ENCODE measurements at regions not wholly inside any gene's neighbourhood (a gene's known extent, or its start where the extent isn't known, plus 50 kb on each side); places are given as distances from the start of the nearest gene placed in this dataset.

DNA sequence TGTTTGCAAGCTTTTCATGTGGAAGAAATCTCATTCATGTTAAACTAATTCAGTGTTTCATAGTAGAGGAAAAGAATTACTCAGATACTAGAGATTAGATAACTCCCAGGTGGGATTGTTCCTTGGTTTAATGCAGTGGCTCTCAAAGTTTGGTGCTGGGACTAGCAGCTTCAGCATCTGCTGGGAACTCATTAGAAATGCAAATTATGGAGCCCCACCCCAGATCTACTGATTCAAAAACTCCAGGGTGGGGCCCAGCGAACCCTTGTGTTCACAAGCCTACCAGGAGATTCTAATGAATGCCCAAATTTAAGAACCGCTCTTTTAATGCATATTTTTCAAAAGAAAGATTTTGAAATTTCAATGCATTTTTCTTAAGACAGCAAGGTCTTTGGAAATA, 253.4 kb upstream of the CNTNAP4 start:
- TF ChIP-seq, protein P1, sequence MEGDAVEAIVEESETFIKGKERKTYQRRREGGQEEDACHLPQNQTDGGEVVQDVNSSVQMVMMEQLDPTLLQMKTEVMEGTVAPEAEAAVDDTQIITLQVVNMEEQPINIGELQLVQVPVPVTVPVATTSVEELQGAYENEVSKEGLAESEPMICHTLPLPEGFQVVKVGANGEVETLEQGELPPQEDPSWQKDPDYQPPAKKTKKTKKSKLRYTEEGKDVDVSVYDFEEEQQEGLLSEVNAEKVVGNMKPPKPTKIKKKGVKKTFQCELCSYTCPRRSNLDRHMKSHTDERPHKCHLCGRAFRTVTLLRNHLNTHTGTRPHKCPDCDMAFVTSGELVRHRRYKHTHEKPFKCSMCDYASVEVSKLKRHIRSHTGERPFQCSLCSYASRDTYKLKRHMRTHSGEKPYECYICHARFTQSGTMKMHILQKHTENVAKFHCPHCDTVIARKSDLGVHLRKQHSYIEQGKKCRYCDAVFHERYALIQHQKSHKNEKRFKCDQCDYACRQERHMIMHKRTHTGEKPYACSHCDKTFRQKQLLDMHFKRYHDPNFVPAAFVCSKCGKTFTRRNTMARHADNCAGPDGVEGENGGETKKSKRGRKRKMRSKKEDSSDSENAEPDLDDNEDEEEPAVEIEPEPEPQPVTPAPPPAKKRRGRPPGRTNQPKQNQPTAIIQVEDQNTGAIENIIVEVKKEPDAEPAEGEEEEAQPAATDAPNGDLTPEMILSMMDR (IDR thresholded peaks at IDR 0.05; ENCODE audit: insufficient read depth, missing control alignments): no peak
- FAIRE-seq (no peak), DNase-seq (ENCODE audit: insufficient read length, low spot score) (no peak)

GRCh38 chr16:76035689-76036088, 241.5 kb upstream of the CNTNAP4 start:
- no peak for FAIRE-seq
- no peak for DNase-seq (ENCODE audit: insufficient read length, low spot score)
- TF ChIP-seq, protein P1 (IDR thresholded peaks at IDR 0.05; ENCODE audit: insufficient read depth, missing control alignments): no peak

DNA sequence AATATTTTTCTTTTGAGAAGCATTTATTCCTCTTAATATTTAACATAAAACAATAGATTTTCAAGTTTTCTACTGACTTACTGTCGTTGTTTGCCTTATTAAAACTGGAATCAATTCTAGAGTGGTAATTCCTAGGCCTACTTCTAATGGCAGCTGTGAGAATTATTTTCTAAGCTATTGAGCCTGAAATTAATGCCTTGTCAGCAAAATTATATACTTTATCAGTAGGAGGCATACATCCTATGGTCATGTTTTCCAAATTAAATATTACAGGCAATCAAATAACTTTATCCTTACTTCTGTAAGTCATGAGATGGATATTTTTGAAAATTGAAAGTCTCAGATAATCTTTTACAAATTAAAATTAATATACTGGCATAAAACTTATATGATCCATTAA, 239.1 kb upstream of the CNTNAP4 start:
- no peak for FAIRE-seq
- DNase-seq (ENCODE audit: insufficient read length, low spot score): no peak
- TF ChIP-seq, protein P1 (IDR thresholded peaks at IDR 0.05; ENCODE audit: insufficient read depth, missing control alignments): no peak

DNA sequence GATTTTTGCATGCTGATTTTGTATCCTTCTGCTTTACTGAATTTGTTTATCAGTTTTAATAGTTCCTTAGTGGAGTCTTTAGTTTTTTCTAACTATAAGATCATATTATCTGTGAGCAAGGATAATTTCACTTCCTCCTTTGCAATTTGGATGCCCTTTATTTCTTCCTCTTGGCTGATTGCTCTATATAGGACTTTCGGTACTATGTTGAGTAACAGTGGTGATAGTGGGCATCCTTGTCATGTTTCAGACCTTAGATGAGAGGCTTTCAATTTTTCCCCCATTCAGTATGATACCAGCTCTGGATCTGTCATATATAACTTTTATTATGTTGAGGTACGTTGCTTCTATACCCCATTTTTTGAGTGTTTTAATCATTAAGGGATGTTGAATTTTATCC, 224.5 kb upstream of the CNTNAP4 start:
- DNase-seq (ENCODE audit: insufficient read length, low spot score) (no peak), FAIRE-seq (no peak)
- TF ChIP-seq, protein P1 (IDR thresholded peaks at IDR 0.05; ENCODE audit: insufficient read depth, missing control alignments): no peak

- DNase-seq (ENCODE audit: insufficient read length, low spot score): no peak
- TF ChIP-seq, protein P1 (IDR thresholded peaks at IDR 0.05; ENCODE audit: insufficient read depth, missing control alignments): no peak
- FAIRE-seq: no peak
Measured at GRCh38 chr16:76059186-76059585, 218.0 kb upstream of the CNTNAP4 start.

GRCh38 chr16:76059701-76060100, 217.5 kb upstream of the CNTNAP4 start:
- DNase-seq (ENCODE audit: insufficient read length, low spot score): no peak
- TF ChIP-seq, protein P1 (IDR thresholded peaks at IDR 0.05; ENCODE audit: insufficient read depth, missing control alignments): no peak
- FAIRE-seq: no peak

GRCh38 chr16:76071690-76072089, 205.5 kb upstream of the CNTNAP4 start:
- TF ChIP-seq, protein P1 (IDR thresholded peaks at IDR 0.05; ENCODE audit: insufficient read depth, missing control alignments): no peak
- FAIRE-seq: no peak
- no peak for DNase-seq (ENCODE audit: insufficient read length, low spot score)
